ENCODE measurements at regions not wholly inside any gene's neighbourhood (a gene's known extent, or its start where the extent isn't known, plus 50 kb on each side); places are given as distances from the start of the nearest gene placed in this dataset.

GRCh38 chr6:1031720-1032119, 280.2 kb upstream of the FOXQ1 start (continued):
- TF ChIP-seq ZNF274 (IDR thresholded peaks at IDR 0.05; ENCODE audit: low read depth, low read length) (no peak), CBX3 (IDR thresholded peaks at IDR 0.05; ENCODE audit: low read depth) (no peak), EZH2 (IDR thresholded peaks at IDR 0.05) (no peak), SRF (IDR thresholded peaks at IDR 0.05; ENCODE audit: low read depth) (no peak), TCF7L2 (IDR thresholded peaks at IDR 0.05; ENCODE audit: borderline replicate concordance, extremely low read depth, insufficient read depth, insufficient read length) (no peak), ZFX (IDR thresholded peaks at IDR 0.05) (no peak), FOSL1 (IDR thresholded peaks at IDR 0.05; ENCODE audit: low read depth) (no peak), POLR2A (IDR thresholded peaks at IDR 0.05; ENCODE audit: borderline replicate concordance, extremely low read depth, insufficient read depth, insufficient read length) (no peak), SP1 (IDR thresholded peaks at IDR 0.05; ENCODE audit: low read depth) (no peak), REST (IDR thresholded peaks at IDR 0.05; ENCODE audit: low read depth) (no peak)

GRCh38 chr6:1029141-1029540, 282.8 kb upstream of the FOXQ1 start:
- Histone ChIP-seq H3K4me3 (replicated peaks in 1 of 2; ENCODE audit: low read depth in 1 of 2, low read length in 2 of 2) (no peak overlapping the region), H2AFZ (ENCODE audit: low read depth, low read length, poor library complexity, severe bottlenecking) (no peak overlapping the region), H3K4me2 (ENCODE audit: low read length) (no peak overlapping the region), H3K4me1 (ENCODE audit: control insufficient read depth in 1 of 2, insufficient read depth in 2 of 2, low read length in 2 of 2) (peaks cover 13 to 16% of the 10 kb centered on the region in 2 experiments; a peak in 3 of 4 replicates), H3K36me3 (ENCODE audit: control insufficient read depth in 1 of 2, insufficient read depth in 2 of 2, low read length in 2 of 2) (no peaks in the 10 kb centered on the region), H3K9me3 (ENCODE audit: control insufficient read depth in 1 of 2, insufficient read depth in 1 of 2, low read depth in 1 of 2, low read length in 2 of 2) (no peaks in the 10 kb centered on the region), H3K27me3 (ENCODE audit: insufficient read depth, low read length) (no peaks in the 10 kb centered on the region), H4K20me1 (ENCODE audit: insufficient read depth) (no peaks in the 10 kb centered on the region), H3K79me2 (ENCODE audit: insufficient read depth, low read length) (no peaks in the 10 kb centered on the region), H3K9me2 (ENCODE audit: insufficient read depth) (no peaks in the 10 kb centered on the region), H3K9ac (ENCODE audit: low read length) (no peak overlapping the region), H3K27ac (ENCODE audit: low read depth, low read length) (no peak overlapping the region)
- TF ChIP-seq ATF3 (IDR thresholded peaks at IDR 0.05) = no peak
- TF ChIP-seq ZNF274 (IDR thresholded peaks at IDR 0.05; ENCODE audit: low read depth, low read length) = no peak
- TF ChIP-seq EZH2 (IDR thresholded peaks at IDR 0.05) = no peak
- no peak for TF ChIP-seq ZFX (IDR thresholded peaks at IDR 0.05)
- no peak for TF ChIP-seq FOSL1 (IDR thresholded peaks at IDR 0.05; ENCODE audit: low read depth)
- TF ChIP-seq YY1 (IDR thresholded peaks at IDR 0.05; ENCODE audit: extremely low read depth, insufficient replicate concordance, low read depth, low read length) = no peak
- TF ChIP-seq ELF1 (IDR thresholded peaks at IDR 0.05; ENCODE audit: borderline replicate concordance, low read depth) = no peak
- ChIA-PET RAD21 (ENCODE audit: low non-redundant PET in 1 of 2, low total read pairs in 2 of 2, uncharacterized antibody in 2 of 2, unreplicated experiment in 2 of 2) (no interaction called here), CTCF (no interaction called here), POLR2A (no interaction called here)
- DNase-seq (ENCODE audit: low read depth, low spot score) = no peak
- ATAC-seq = no peak
- intact Hi-C loops (cut with micrococcal nuclease) = no loop called here
- BruUV-seq (replicated peaks) = no TSS peak
